Brain microvascular endothelial cell (primary cell): ENCODE measurements at regions not wholly inside any gene's neighbourhood (a gene's known extent, or its start where the extent isn't known, plus 50 kb on each side); places are given as distances from the start of the nearest gene placed in this dataset.

Experiments used
- DNase-seq: peaks from one replicate; pipeline ENCODE4 v3.0.0-alpha.2; 2020
- H3K27ac ChIP-seq: fragments of 250-450 bp; sonication (Bioruptor Pico); 2 replicates; pipeline ENCODE4 v1.5.1; 2020; ENCODE audit warnings: mild to moderate bottlenecking, moderate library complexity
- H3K27me3 ChIP-seq: fragments of 250-450 bp; sonication (Bioruptor Pico); replicated peaks from 2 replicates; pipeline ENCODE4 v1.5.1; 2020; ENCODE audit warnings: mild to moderate bottlenecking
- H3K36me3 ChIP-seq: fragments of 250-450 bp; sonication (Bioruptor Pico); replicated peaks from 2 replicates; pipeline ENCODE4 v1.5.1; 2020; ENCODE audit warnings: mild to moderate bottlenecking
- H3K4me3 ChIP-seq: 2 replicates; pipeline ENCODE4 v1.5.1; 2011; ENCODE audit warnings: low read depth, mild to moderate bottlenecking, control low read depth, low read length, moderate library complexity
- CTCF ChIP-seq: IDR thresholded peaks from 2 replicates; pipeline ENCODE4 v1.5.1; 2011; ENCODE audit warnings: low read depth, mild to moderate bottlenecking, moderate library complexity, low read length, control low read depth, inconsistent platforms; ENCODE audit errors: missing control alignments
- in situ Hi-C: cut with HindIII; loops from 2 replicates; pipeline ENCODE4 v1.10.0; 2017; ENCODE audit warnings: low sequenced_read_pairs, low pct_ligation_motif_present

DNA sequence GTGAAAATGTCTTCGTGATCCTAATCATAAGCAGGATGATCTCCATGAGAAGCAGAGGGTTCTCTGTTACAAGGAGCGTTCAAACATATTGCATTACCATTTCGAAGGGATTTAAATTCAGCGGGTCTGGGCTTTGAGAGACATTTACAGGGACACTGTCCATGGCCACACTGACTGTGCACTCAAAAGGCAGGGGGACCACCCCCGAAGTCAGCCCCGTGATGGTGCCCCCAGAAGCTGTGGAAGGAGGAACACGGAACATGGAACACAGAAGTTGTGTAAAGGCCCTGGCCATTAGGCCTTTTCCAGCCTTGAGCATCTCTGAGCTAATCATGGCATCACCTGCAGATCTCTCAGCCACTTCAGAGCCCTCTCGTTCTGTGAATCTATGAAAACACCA, 268.4 kb upstream of the MYT1L start:
- no peak for TF ChIP-seq CTCF
- H3K27ac ChIP-seq = no peak overlapping the region
- H3K36me3 ChIP-seq = no peaks in the 10 kb centered on the region
- H3K4me3 ChIP-seq = no peak overlapping the region
- DNase-seq = no peak
- H3K27me3 ChIP-seq = no peaks in the 10 kb centered on the region
- in situ Hi-C loops = no loop called here

DNA sequence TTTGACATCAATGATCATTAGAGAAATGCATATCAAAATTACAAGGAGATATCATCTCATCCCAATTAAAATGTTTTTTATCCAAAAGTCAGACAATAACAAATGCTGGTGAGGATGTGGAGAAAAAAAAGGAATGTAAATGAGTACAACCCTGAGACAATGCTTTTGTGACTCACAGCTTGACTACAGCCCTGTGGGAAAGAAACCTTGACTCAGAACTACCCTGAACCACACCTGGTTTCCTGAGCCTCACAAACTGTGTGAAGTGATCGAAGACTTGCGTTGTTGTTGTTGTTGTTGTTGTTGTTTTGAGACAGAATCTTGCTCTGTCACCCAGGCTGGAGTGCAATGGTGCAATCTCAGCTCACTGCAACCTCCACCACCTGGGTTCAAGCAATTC, 266.6 kb upstream of the MYT1L start:
- no peak overlapping the region for H3K4me3 ChIP-seq
- no peak for TF ChIP-seq CTCF
- no peak for DNase-seq
- H3K36me3 ChIP-seq = no peaks in the 10 kb centered on the region
- no peak overlapping the region for H3K27ac ChIP-seq
- no peaks in the 10 kb centered on the region for H3K27me3 ChIP-seq
- in situ Hi-C loops = no loop called here

GRCh38 chr2:2591542-2591940, 260.5 kb upstream of the MYT1L start:
- no peak for TF ChIP-seq CTCF
- DNase-seq = no peak
- Histone ChIP-seq H3K4me3 (no peak overlapping the region), H3K36me3 (no peaks in the 10 kb centered on the region), H3K27ac (no peak overlapping the region), H3K27me3 (no peaks in the 10 kb centered on the region)
- in situ Hi-C loops = no loop called here

GRCh38 chr2:2590841-2591541, 259.9 kb upstream of the MYT1L start:
- DNase-seq = no peak
- H3K27ac ChIP-seq = no peak overlapping the region
- no peak for TF ChIP-seq CTCF
- in situ Hi-C loops = no loop called here
- H3K4me3 ChIP-seq = no peak overlapping the region
- H3K27me3 ChIP-seq = no peaks in the 10 kb centered on the region
- H3K36me3 ChIP-seq = no peaks in the 10 kb centered on the region

GRCh38 chr2:2590141-2590540, 259.1 kb upstream of the MYT1L start:
- no peaks in the 10 kb centered on the region for H3K36me3 ChIP-seq
- H3K4me3 ChIP-seq = no peak overlapping the region
- no peak for TF ChIP-seq CTCF
- no peak overlapping the region for H3K27ac ChIP-seq
- in situ Hi-C loops = no loop called here
- H3K27me3 ChIP-seq = no peaks in the 10 kb centered on the region
- DNase-seq = no peak

GRCh38 chr2:2588777-2589176, 257.7 kb upstream of the MYT1L start:
- Histone ChIP-seq H3K4me3 (no peak overlapping the region), H3K36me3 (no peaks in the 10 kb centered on the region), H3K27me3 (no peaks in the 10 kb centered on the region), H3K27ac (no peak overlapping the region)
- no peak for TF ChIP-seq CTCF
- DNase-seq = no peak
- in situ Hi-C loops = no loop called here
